DMS53 treated with DMSO at 0.1 percent for 48 hours (cell line): ENCODE measurements at regions not wholly inside any gene's neighbourhood (a gene's known extent, or its start where the extent isn't known, plus 50 kb on each side); places are given as distances from the start of the nearest gene placed in this dataset.

Experiments used
- DNase-seq: peaks from one replicate; lab custom pipeline; 2025; ENCODE audit not compliant: unreplicated experiment; lab: John Stamatoyannopoulos, UW

- DNase-seq, result no peak
Measured at GRCh38 chr15:36329592-36329991, 249.8 kb upstream of the CDIN1 start.

DNA sequence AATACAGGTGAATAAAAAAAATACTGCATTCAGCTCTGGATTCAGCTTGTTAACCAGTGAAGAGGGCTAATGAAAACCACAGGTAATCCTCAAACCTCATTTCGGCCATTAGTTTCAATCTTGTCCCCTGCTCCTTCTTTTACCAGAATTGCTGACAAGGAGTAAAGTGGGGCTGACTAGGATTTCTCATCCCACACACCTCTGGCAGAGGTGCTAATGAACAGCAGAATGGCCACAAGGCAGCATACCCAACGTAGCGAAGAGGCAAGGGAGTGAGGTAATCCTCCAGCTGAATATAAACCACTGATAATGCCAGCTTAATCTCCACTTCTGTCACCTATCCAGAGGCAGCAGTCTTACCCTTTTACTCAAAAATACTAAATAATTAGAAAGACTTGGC, 248.8 kb upstream of the CDIN1 start:
- no peak for DNase-seq

- DNase-seq, result no peak
Measured at GRCh38 chr15:36331531-36332275, 247.7 kb upstream of the CDIN1 start.

DNA sequence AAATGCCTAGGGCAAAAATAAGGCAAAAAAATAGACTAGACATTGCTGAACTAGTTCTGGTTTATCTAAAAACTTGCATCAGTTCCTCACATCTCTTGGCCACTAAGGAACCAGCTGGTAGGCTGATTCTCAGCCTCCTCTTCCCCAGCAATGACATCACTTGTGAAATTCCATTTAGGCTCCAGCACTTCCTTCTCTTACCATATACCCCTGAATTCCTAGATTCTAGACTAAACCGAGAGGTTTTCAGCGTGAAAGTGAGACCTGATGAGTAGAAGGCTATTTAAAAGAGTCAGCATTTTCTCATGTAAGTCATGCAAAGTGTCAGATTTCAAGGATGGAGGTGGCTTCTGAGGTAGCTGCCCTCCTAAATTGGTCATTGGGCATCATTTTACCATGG, 247.1 kb upstream of the CDIN1 start:
- DNase-seq, result no peak

- no peak for DNase-seq
Measured at GRCh38 chr15:36332896-36333295, 246.5 kb upstream of the CDIN1 start.

DNA sequence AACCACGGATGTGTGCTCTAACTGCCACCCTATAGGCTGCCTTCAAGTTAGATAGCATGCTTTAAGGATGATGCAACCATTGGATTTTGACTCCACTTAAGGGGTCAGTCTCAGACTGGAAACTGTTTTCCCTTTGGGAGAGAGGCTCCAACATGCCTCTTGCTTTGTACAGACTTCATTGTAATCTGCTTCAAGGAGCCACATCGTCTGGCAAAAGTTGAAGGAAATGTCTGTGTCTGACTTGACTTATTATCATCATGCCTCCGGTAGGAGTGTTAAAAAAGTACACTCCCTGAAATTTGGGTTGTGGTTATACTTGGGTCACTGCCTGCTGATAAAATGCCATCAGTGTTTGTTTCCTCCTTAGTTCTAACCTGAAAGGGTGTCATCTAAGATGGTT, 245.4 kb upstream of the CDIN1 start:
- DNase-seq, result no peak

DNA sequence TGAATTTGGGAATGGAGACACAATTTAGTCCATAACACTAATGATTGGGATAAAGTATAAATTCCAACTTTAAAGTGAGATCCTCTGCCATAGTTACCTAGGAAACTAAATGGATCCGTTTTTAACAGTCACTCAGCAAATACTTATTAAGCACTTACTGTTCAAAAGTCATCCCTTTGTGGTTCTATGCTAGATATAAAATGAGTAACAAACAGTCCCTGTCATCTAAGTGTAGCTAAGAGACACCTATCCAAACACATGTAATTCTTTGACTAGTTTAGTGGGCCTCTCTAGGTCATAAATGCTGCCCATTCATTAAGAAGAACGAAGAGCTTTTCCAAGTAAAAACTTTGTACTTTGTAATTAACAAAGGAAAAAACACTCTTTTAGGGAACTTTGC, 244.2 kb upstream of the CDIN1 start:
- DNase-seq, result no peak

GRCh38 chr15:36335659-36336058, 243.8 kb upstream of the CDIN1 start:
- no peak for DNase-seq

DNA sequence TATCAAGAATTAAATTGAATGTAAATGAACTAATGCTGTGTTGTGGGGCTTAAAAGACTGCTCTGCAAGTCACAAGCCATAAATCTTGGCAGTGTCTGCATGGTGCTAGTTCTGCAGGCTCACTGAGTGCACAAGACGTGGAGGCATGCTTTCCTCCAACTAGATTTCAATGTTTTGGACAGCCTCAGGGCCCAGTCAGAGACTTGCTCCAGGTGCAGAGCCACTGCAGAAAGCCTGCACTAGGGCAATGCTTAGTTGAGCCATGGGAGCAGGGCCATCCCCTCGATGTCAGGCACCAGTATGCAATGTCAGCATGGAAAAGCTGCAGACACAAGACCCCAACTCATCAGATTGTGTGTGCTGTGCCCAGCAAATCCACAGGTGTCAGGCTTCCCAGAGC, 234.5 kb upstream of the CDIN1 start:
- DNase-seq, result no peak

GRCh38 chr15:36347272-36347858, 232.1 kb upstream of the CDIN1 start:
- DNase-seq, result no peak

- DNase-seq, result no peak
Measured at GRCh38 chr15:36356466-36356865, 223.0 kb upstream of the CDIN1 start.

DNA sequence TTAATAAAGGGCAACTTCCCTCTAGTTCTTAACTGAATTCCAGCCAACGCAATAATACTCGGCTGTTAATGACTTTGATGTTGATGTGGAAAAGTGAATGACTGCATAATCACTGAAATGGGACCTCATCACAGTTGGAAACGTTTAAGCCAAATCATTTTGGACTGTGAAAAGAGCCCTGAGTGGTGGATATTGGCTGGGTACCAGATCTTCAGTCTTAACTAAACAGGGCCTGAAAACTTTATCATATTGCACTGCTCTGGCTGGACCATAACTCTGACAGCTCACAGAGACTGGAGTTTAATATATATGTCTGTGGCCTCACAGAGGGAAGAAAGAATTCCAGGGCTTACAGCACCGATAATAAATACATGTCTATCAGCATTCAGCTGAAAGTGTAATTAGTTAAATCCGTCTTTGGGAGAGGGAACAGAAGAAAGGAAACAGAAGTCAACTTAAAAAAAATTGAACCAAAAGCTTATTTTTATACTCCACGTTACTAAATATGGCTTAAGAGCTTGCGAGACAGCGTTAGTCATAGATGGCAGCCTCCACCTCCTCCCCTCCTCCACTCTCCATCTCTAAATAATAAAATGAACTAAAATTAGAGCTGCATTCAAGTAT, 222.3 kb upstream of the CDIN1 start:
- DNase-seq, result no peak

DNA sequence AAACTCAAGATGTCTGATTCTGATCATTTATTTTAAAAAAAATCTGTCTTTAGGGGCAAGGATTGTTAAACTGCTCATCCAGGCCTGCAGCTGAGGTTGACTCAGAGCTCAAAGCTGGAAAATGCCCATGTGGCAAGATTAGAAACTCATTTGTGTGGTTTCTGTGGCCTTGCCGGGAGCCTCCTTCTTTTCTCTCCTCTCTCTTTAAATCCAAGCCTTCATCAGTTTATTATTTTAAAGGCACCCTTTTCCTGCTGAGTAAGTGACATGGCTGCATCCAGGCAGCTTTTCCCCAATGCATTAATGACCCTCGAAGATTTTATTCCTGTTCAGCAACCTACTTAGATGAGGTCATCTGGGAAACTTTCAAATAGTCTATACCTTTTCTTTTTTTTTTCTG, 221.3 kb upstream of the CDIN1 start:
- no peak for DNase-seq

DNA sequence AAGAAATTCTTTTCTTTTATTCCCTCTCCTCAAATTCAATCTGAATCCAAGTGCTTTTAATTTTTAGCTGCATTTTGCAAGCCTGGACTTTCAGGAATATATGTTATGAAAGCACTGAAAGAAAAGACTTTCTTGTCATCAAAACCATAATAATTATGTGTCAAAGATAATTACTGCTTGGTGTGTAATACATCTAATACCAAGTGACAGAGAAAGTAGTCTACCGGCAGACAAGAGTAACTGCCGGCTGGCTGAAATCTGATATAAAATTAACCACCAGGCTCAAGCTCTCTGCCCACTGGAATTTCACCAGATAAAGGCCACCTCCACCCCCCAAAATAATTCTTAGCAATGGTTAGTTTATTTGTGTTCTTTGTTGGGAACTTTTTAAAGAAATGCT, 220.9 kb upstream of the CDIN1 start:
- DNase-seq, result no peak

DNA sequence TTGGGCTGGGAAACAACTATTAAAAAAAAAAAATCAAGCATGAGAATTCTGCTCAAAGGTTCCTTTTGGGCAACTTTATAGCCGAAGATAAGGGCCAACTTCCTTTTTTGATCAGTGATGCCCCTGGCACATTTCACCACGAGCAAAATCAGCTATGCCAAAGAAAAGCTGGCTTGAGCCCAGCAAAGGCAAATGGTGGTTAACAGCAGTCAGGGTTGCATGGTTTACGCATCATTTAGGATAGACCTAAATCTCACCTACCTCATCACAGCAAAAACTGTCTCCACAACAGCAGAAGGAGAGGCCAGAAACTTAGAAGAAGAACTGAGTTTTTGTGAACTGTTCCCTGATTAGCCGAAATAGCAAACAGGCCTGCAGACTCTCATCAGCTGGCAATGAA, 220.1 kb upstream of the CDIN1 start:
- DNase-seq, result no peak

GRCh38 chr15:36361351-36361870, 218.0 kb upstream of the CDIN1 start:
- DNase-seq, result no peak

- DNase-seq, result no peak
Measured at GRCh38 chr15:36362509-36362915, 216.9 kb upstream of the CDIN1 start.

DNA sequence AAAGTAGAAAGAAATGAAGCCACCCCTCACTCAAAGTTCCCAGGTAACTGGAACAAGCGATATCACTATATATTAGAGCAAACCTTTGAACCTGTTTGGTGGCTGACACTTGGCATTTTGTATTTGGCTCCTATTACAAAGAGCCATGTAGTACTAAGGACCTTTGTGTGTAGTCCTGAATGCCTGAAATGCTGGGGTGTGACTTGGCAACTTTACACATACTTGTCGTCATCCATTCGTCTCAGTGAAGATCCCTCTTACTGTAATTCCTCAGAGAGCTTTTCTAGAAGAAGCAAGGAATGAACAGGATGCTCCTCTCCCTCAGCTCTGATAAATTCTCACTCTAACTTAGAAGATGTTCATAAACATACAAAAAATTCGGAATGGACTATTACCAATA, 216.1 kb upstream of the CDIN1 start:
- DNase-seq, result no peak

- DNase-seq, result no peak
Measured at GRCh38 chr15:36364377-36364776, 215.0 kb upstream of the CDIN1 start.

DNA sequence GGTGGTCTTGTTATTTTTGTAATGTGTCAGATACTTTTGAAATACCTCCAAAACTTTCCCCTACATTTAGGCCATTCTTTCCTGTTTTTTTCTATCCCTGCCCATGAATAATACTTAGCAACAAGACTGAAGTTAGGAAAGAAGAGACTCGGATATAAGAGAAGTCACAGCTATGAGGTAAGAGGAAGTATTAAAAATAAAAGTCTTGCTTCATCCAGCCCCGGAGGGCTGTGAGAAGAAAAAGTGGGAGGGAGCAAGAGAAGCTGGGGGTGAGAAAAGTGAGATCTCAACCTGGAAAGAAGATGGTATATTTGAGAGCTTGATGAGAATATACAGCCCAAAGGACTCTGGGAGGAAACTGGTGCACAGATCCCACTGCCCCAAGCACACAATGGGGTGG, 213.5 kb upstream of the CDIN1 start:
- no peak for DNase-seq

DNA sequence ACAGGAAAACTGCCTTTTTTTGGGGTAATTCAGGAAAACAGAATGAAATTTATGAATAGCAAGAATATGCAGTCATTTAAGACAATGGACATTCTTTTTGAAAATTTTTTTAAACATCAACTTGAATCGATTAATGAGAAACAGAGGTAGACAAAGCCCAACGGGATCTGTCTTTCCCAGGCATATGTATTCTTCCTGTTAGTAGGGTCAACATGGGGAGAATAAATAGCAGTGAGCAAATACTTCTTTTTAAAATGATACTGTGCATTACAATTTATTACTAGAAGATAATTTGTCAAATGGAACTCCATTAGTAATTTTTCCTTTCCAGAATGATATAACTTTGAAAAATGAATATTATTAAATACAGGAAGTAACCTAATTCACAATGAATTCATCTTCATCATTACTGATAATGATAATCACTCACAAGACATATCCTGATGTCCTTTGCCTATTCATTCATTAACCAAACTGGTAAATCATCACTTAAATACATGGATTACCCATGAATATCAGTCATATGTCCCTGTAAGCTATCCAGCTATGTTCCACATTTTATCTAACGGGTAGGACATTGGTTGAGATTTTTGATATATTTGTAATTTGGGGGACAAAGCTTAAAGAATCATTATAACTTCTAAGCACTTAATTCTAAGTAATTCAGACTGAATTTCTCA, 209.2 kb upstream of the CDIN1 start:
- no peak for DNase-seq

GRCh38 chr15:36370731-36371112, 208.7 kb upstream of the CDIN1 start:
- no peak for DNase-seq
